GM21576 (cell line): ENCODE measurements at regions not wholly inside any gene's neighbourhood (a gene's known extent, or its start where the extent isn't known, plus 50 kb on each side); places are given as distances from the start of the nearest gene placed in this dataset.
"Not testable (repeated sequence)": the region's sequence is repeated elsewhere in the genome, so short reads cannot be mapped to it uniquely, and the experiment has no call there.

Experiments
- ATAC-seq: cut with Tn5 transposase; IDR thresholded peaks from one replicate; pipeline ENCODE4 v1.9.1; 2021; ENCODE audit warnings: mild to moderate bottlenecking, moderate library complexity; ENCODE audit not compliant: unreplicated experiment

- ATAC-seq: not testable (repeated sequence)
Observed at GRCh38 chr11:115610234-115610633, 106.0 kb upstream of the CADM1 start.

GRCh38 chr11:115608976-115609375, 104.8 kb upstream of the CADM1 start:
- ATAC-seq: no peak

GRCh38 chr11:115607621-115608221, 103.5 kb upstream of the CADM1 start:
- ATAC-seq: no peak

GRCh38 chr11:115606498-115607220, 102.4 kb upstream of the CADM1 start:
- no peak for ATAC-seq

- no peak for ATAC-seq
Observed at GRCh38 chr11:115605871-115606497, 101.8 kb upstream of the CADM1 start.

GRCh38 chr11:115605397-115605796, 101.2 kb upstream of the CADM1 start:
- ATAC-seq: not testable (repeated sequence)

- ATAC-seq: no peak
Observed at GRCh38 chr11:115599125-115599524, 94.9 kb upstream of the CADM1 start.

- no peak for ATAC-seq
Observed at GRCh38 chr11:115598257-115598901, 94.2 kb upstream of the CADM1 start.

- ATAC-seq: no peak
Observed at GRCh38 chr11:115591380-115591779, 87.2 kb upstream of the CADM1 start.

- no peak for ATAC-seq
Observed at GRCh38 chr11:115590254-115590653, 86.0 kb upstream of the CADM1 start.

GRCh38 chr11:115587718-115588342, 83.6 kb upstream of the CADM1 start:
- ATAC-seq: no peak

GRCh38 chr11:115585361-115586024, 81.3 kb upstream of the CADM1 start:
- ATAC-seq: peak; percentile 85

GRCh38 chr11:115581871-115582639, 77.8 kb upstream of the CADM1 start:
- no peak for ATAC-seq

GRCh38 chr11:115580927-115581680, 76.9 kb upstream of the CADM1 start:
- no peak for ATAC-seq

- ATAC-seq: no peak
Observed at GRCh38 chr11:115580416-115580815, 76.2 kb upstream of the CADM1 start.

- no peak for ATAC-seq
Observed at GRCh38 chr11:115579181-115579825, 75.1 kb upstream of the CADM1 start.

GRCh38 chr11:115578275-115578674, 74.1 kb upstream of the CADM1 start:
- no peak for ATAC-seq

GRCh38 chr11:115577701-115578100, 73.5 kb upstream of the CADM1 start:
- ATAC-seq: no peak
